Thoracic aorta (tissue), 2 donors: ENCODE measurements at regions not wholly inside any gene's neighbourhood (a gene's known extent, or its start where the extent isn't known, plus 50 kb on each side); places are given as distances from the start of the nearest gene placed in this dataset.

Experiments used
- ATAC-seq: fragments of 150-250 bp; one replicate; pipeline ENCODE4 v1.8.0; 2017; ENCODE audit warnings: low read depth; ENCODE audit not compliant: insufficient number of reproducible peaks, low FRiP score
- DNase-seq: peaks from one replicate; pipeline ENCODE4 v3.0.0-alpha.2; 2020; ENCODE audit warnings: low spot score
- H3K27ac ChIP-seq, 2 donors: fragments of 200-600 bp; sonication (generic); 1 replicate in 1 of 2; 2 replicates in 1 of 2; pipeline ENCODE4 v1.5.1; 2016; ENCODE audit warnings: mild to moderate bottlenecking in 2 of 2, moderate library complexity in 2 of 2
- H3K27me3 ChIP-seq: fragments of 200-600 bp; sonication (generic); replicated peaks from 2 replicates; pipeline ENCODE4 v1.6.0; 2016; ENCODE audit warnings: mild to moderate bottlenecking; ENCODE audit not compliant: insufficient read depth
- H3K36me3 ChIP-seq: fragments of 200-600 bp; sonication (generic); one replicate; pipeline ENCODE4 v1.5.1; 2016
- H3K4me1 ChIP-seq, 2 donors: fragments of 200-600 bp; sonication (generic); 1 replicate in 1 of 2; 2 replicates in 1 of 2; pipeline versions ENCODE4 v1.5.1 to v1.6.0; 2016; ENCODE audit warnings: low read depth in 2 of 2, mild to moderate bottlenecking in 1 of 2; ENCODE audit not compliant: control insufficient read depth in 1 of 2
- H3K4me3 ChIP-seq: fragments of 200-600 bp; sonication (generic); 2 replicates; pipeline ENCODE4 v1.5.1; 2016; ENCODE audit warnings: mild to moderate bottlenecking
- H3K9me3 ChIP-seq: fragments of 200-600 bp; sonication (generic); 2 replicates; pipeline ENCODE4 v1.5.1; 2016
- TF ChIP-seq, protein P1 (sequence below): fragments of 200-600 bp; sonication (generic); IDR thresholded peaks from one replicate; pipeline ENCODE4 v1.5.1; 2019; ENCODE audit warnings: antibody characterized with exemption

- TF ChIP-seq, protein P1, sequence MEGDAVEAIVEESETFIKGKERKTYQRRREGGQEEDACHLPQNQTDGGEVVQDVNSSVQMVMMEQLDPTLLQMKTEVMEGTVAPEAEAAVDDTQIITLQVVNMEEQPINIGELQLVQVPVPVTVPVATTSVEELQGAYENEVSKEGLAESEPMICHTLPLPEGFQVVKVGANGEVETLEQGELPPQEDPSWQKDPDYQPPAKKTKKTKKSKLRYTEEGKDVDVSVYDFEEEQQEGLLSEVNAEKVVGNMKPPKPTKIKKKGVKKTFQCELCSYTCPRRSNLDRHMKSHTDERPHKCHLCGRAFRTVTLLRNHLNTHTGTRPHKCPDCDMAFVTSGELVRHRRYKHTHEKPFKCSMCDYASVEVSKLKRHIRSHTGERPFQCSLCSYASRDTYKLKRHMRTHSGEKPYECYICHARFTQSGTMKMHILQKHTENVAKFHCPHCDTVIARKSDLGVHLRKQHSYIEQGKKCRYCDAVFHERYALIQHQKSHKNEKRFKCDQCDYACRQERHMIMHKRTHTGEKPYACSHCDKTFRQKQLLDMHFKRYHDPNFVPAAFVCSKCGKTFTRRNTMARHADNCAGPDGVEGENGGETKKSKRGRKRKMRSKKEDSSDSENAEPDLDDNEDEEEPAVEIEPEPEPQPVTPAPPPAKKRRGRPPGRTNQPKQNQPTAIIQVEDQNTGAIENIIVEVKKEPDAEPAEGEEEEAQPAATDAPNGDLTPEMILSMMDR: no peak
- ATAC-seq (no peak), DNase-seq (no peak)
- no peaks in the 10 kb centered on the region for H3K36me3 ChIP-seq
- peaks cover 5 to 11% of the 10 kb centered on the region in 2 donors for H3K4me1 ChIP-seq
- no peaks in the 10 kb centered on the region for H3K9me3 ChIP-seq
- no peaks in the 10 kb centered on the region for H3K27me3 ChIP-seq
- no peak overlapping the region for H3K4me3 ChIP-seq
- no peak overlapping the region for H3K27ac ChIP-seq
Observed at GRCh38 chr12:88437226-88437625, 143.0 kb downstream of the KITLG start.
